ENCODE measurements at regions not wholly inside any gene's neighbourhood (a gene's known extent, or its start where the extent isn't known, plus 50 kb on each side); places are given as distances from the start of the nearest gene placed in this dataset.

GRCh38 chr9:16315720-16316119 is 554.8 kb downstream of the BNC2 start:
- no peak for DNase-seq (ENCODE audit: low read depth)
- no peak for TF ChIP-seq CTCF (conservative IDR thresholded peaks at IDR 0.05; ENCODE audit: control insufficient read depth, insufficient read depth, low read depth, low read length)
- H3K4me3 ChIP-seq (ENCODE audit: control insufficient read depth, low read depth, low read length): no peak overlapping the region

- no peak for TF ChIP-seq CTCF (conservative IDR thresholded peaks at IDR 0.05; ENCODE audit: control insufficient read depth, insufficient read depth, low read depth, low read length)
Observed at GRCh38 chr9:16316456-16316855, 554.0 kb downstream of the BNC2 start.

GRCh38 chr9:16316911-16317817 is 553.3 kb downstream of the BNC2 start:
- no peak for DNase-seq (ENCODE audit: low read depth)
- TF ChIP-seq CTCF (conservative IDR thresholded peaks at IDR 0.05; ENCODE audit: control insufficient read depth, insufficient read depth, low read depth, low read length): no peak

More at GRCh38 chr9:16316456-16316855, 554.0 kb downstream of the BNC2 start:
- H3K4me3 ChIP-seq (ENCODE audit: control insufficient read depth, low read depth, low read length): no peak overlapping the region
- DNase-seq (ENCODE audit: low read depth): no peak

GRCh38 chr9:16318516-16319060 is 551.9 kb downstream of the BNC2 start:
- TF ChIP-seq CTCF (conservative IDR thresholded peaks at IDR 0.05; ENCODE audit: control insufficient read depth, insufficient read depth, low read depth, low read length): no peak
- H3K4me3 ChIP-seq (ENCODE audit: control insufficient read depth, low read depth, low read length): no peak overlapping the region
- DNase-seq (ENCODE audit: low read depth): no peak

More at GRCh38 chr9:16316911-16317817, 553.3 kb downstream of the BNC2 start:
- no peak overlapping the region for H3K4me3 ChIP-seq (ENCODE audit: control insufficient read depth, low read depth, low read length)

- DNase-seq (ENCODE audit: low read depth): no peak
Observed at GRCh38 chr9:16319646-16320045, 550.8 kb downstream of the BNC2 start.

GRCh38 chr9:16320338-16320902 is 550.0 kb downstream of the BNC2 start:
- no peak for DNase-seq (ENCODE audit: low read depth)
- no peak overlapping the region for H3K4me3 ChIP-seq (ENCODE audit: control insufficient read depth, low read depth, low read length)
- no peak for TF ChIP-seq CTCF (conservative IDR thresholded peaks at IDR 0.05; ENCODE audit: control insufficient read depth, insufficient read depth, low read depth, low read length)

More at GRCh38 chr9:16319646-16320045, 550.8 kb downstream of the BNC2 start:
- no peak overlapping the region for H3K4me3 ChIP-seq (ENCODE audit: control insufficient read depth, low read depth, low read length)
- TF ChIP-seq CTCF (conservative IDR thresholded peaks at IDR 0.05; ENCODE audit: control insufficient read depth, insufficient read depth, low read depth, low read length): no peak
